Fibroblast of skin of left biceps (primary cell): ENCODE measurements at regions not wholly inside any gene's neighbourhood (a gene's known extent, or its start where the extent isn't known, plus 50 kb on each side); places are given as distances from the start of the nearest gene placed in this dataset.
"Not testable (repeated sequence)": the region's sequence is repeated elsewhere in the genome, so short reads cannot be mapped to it uniquely, and the experiment has no call there.

ENCODE experiments used
- DNase-seq, 2 experiments: peaks; one replicate each; pipeline ENCODE4 v3.0.0-alpha.2; 2013; ENCODE audit warnings: low read depth in 2 of 2

DNA sequence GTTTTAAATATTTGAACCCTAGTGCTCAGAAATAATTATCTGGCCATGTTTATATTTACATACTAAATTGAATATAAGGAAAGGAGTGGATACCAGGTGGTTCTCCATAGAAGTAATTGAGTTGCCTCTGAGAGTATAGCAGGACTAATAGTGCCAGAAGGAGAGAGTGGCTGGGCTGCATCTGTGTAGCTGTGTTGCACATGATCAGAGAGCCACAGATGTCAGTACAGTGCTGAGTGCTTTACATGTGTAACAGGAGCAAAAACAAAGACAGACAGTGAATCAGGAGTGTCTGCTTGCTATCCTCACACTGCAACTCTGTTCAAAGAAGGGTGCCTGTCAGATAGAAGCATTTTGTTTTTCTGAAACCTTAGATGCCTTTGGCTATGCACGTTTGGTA lies 353.9 kb upstream of the PAPPA start:
- DNase-seq, result no peak

DNA sequence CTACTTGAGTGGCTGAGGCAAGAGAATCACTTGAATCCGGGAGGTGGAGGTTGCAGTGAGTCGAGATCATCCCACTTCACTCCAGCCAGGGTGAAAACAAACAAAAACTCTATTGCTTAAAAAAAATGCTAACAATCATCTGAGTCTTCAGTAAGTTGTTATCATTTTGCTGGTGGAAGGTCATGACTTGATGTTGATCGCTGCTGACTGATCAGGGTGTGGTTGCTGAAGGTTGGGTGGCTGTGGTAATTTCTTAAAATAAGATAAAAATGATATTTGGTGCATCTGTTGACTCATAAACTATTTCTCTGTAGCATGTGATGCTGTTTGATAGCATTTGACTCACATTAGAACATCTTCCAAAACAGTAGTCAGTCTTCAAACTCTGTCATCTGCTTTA lies 349.4 kb upstream of the PAPPA start:
- DNase-seq, result no peak

DNA sequence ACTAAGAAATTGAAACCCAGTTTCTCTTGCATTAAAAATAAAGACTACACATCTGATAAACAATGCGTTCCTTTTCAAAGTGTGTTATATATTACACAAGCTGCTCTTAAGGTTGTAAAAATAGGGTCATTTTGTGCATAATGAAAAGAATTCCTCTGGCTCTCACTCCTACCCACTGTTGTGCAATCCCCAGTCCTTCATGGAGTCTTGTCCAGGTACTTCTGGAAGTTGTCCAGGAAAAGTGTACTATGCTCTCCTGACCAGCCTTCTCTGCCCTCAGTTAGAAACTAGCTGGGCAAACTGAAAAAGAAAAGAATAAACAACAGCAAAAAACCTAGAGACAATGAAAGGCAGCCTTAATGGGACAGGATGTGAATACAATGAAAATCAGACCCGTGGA lies 345.5 kb upstream of the PAPPA start:
- DNase-seq, result no peak

DNA sequence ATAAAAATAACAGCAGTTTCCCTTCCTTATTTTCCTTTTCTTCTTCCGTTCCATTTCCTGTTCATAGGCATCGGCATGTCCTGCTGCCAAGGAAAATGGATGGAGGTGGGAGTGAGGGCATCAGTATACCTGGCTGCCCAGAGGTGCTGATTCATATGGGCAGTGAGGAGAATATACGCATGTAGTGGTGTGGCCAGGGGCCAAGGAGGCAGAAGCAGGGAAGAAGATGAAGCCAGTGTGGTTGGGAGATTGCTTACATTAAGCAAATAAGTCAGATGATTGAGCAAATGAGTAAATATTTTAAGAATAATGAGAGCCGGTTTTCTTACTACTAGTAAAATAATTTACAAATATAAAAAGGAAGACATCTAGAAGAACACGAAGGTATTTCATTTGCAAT lies 344.9 kb upstream of the PAPPA start:
- no peak for DNase-seq

DNA sequence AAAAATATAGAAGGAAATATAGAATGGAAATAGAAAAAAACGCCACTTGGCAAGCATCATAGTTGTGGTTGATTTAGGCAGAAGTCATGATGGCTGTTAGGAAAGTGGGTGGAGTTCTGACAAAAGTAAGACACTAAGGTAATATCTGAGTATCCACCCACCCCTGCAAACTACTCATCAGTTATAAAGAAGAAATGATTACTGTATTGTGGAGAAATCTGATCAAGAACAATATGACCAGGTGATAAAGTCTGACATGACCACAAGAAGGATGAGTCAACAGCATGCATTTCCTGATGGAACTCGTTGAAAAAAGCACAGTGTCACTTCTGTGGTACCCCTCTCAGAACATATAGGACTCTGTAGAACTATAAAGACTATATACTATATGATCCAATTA lies 343.4 kb upstream of the PAPPA start:
- DNase-seq, result no peak

DNA sequence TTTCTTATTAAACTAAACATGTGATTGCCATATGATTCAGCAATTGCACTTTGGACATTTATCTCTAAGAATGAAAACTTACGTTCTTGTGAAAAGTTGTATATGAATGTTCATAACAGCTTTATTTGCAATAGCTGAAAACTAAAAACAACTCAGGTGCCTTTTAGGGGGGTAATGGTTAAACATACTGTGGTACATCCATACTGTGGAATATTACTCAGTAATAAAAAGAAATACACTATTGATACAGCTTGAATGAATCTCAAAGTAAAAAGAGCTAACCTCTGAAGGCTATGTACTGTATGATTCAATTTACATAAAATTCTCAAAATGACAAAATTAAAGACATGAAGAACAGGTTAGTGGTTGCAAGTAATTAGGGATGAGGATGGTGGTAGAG lies 339.5 kb upstream of the PAPPA start:
- DNase-seq, result no peak

DNA sequence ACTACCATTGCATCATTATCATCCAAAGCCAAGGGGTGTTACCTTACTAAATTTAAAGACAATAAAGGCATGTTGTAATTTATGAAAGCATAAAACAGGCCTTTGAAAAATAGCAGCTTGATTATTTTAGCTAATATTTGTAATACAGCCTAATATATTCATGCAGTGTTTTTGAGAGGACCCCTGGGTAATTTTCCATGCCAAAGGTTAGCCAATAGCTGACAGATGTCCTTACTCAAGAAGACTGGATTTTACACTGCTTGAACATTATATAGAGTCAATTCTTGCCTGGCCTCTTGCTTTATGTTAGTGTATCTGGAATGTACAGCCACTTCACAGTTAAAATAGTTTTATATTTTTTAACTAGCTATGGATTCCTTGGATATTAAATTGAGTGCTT lies 337.8 kb upstream of the PAPPA start:
- DNase-seq, result no peak

DNA sequence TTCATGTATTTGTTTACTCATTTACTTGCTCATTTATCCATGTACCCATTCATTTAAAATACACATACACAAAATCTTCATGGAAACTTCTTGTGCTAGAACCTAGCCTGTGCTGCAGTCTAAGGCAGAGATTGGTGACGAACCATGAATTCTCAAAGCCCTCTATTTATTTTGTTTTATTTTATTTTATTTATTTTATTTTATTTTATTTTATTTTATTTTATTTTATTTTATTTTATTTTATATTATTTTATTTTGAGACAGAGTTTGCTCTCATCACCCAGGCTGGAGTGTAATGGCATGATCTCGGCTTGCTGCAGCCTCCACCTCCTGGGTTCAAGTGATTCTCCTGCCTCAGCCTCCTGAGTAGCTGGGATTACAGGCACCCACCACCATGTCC lies 334.9 kb upstream of the PAPPA start:
- DNase-seq, result not testable (repeated sequence)

DNA sequence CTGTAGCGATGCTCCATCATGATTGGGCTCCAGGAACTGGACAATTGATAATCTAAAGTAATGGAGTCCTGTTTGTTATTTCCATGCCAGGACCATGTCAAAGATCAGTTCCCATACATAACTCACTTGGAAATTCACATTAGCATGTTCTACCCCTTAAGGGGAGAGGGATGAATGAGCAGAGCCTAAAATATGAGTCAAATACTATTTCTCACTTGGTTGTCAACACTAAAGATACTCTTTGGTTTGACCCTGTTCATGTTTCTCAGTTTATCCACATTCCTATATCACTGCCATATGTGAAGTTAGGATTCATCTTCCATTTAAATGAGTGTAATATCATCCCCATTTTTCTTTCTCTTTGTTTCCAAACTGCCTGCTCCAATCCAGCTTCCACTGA lies 321.6 kb upstream of the PAPPA start:
- peak in 1 of 2 experiments; percentile 39 for DNase-seq

DNA sequence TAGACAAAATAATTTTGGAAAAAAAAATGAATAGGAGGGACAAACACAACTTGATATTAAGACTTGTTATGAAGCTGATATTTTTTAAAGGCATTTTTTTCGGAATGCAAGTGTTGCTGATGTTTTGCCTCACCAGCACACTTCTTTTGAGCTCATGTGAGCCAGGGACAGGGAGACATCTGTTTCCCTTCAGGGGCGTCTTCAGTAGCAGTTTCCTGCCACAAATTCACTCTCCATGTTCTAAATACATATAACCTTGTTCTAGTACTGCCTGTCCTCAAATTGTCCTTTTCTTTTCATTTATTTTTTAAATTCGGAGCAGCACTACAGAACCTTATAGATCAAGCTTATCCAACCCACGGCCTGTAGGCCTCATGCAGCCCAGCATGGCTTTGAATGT lies 316.0 kb upstream of the PAPPA start:
- no peak for DNase-seq

DNA sequence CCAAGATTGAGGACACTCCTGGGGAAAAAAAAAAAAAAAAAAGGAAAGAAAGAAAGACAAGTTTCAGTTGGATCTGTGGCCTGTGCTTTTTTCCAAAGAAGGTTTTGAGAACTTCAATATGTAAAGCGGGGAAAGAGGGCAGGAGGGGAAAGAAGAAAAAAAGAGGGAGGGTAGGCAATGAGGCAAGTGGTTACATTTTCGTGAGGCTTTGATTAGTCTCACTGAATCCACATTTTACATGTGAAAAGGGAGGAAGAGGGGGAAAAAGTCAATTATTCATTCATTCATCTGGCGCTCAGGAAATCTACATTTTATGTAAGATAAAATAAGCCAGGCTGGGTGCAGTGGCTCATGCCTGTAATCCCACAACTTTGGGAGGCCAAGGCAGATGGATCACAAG lies 315.2 kb upstream of the PAPPA start:
- DNase-seq, result no peak

DNA sequence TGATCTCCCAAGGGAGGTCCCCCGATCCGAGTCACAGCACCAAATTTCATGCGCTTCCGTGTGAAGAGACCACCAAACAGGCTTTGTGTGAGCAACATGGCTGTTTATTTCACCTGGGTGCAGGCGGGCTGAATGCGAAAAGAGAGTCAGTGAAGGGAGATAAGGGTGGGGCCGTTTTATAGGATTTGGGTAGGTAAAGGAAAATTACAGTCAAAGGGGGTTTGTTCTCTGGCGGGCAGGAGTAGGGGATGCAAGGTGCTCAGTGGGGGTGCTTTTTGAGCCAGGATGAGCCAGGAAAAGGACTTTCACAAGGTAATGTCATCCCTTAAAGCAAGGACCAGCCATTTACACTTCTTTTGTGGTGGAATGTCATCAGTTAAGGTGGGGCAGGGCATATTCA lies 309.2 kb upstream of the PAPPA start:
- DNase-seq, result not testable (repeated sequence)

DNA sequence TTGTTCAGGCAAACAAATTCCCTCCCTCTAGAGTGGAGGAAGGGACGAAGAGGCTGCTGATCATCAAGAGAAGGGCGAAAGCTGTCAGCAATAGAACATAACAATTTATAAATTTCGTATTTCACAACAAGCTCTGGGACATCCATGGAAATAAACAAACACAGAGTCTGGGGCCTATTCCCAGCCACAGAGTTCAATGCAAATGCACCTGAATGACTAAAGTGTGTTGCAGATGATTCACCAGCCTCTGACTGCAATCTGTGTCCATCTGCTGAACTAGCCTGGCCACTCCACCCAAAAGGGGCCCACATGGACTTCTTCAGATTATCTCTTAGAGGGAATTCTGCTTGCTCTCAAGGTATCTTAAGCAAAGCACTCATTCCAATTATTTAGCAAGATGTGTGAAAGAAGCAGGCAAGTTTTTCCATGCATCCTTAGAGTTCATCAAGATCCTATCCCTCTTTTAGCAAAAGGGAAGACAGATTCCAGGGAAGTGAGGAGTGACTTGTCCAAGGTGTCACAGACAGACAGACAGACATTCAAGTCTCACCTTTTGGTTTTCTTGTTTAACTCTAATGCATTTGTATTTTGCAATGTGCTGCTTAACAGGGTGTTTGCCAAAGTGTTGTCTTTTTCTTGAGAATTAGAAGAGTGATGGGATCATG lies 307.8 kb upstream of the PAPPA start:
- DNase-seq, result peak in 1 of 2 experiments; percentile 9

DNA sequence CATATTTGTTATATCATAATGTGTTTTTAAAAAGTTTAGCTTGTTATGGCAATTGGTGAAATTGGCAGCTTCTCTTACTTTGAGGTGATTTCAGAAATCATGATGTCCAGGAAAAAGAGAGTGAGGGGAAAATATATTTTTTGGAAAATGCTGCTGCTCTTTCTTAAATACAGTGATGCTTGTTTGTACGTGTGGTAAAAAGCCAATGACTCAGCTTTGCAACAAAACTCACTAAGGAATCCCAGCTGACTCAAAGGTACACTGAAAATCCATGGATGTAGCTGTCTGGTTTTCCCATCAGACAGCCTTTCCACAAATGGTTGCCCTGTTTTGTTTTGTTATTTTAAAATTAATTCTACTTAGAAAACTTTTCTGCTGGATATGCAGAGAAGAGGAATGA lies 306.4 kb upstream of the PAPPA start:
- DNase-seq, result peak in 1 of 2 experiments; percentile 26

DNA sequence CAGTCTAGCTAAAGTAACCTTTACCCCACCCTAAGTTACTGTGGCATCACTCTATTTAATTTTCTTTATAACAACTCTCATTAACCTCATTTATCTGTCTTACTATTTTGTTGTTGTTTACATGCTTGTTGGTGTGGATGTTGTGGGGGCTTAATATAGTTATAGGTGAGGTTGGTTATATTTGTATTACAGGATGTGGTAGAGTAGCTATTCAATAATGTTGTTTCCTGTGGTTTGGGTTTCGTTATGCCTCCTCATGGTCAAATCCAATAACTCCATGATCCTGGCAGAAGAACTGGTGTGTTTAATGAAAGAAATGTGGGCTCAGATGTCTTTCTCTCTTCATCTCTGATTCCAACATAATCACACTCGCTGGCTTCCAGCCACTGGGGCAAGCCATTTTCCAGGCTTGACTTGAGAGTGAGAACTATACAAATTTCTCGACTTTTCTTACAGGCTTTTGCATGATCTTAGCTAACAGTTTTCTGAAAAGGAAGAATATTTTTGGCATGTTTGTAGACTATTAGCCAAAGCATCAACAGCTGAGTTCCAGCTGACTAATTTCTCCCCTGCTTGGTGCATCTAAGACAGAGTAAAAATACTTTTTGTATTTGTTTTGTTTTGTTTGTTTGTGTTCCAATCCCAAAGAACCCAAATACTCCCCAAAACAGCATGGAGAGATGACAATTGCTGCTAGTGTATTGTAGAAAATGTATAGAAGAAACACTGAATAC lies 303.7 kb upstream of the PAPPA start:
- DNase-seq, result peak; percentile 76 to 80

DNA sequence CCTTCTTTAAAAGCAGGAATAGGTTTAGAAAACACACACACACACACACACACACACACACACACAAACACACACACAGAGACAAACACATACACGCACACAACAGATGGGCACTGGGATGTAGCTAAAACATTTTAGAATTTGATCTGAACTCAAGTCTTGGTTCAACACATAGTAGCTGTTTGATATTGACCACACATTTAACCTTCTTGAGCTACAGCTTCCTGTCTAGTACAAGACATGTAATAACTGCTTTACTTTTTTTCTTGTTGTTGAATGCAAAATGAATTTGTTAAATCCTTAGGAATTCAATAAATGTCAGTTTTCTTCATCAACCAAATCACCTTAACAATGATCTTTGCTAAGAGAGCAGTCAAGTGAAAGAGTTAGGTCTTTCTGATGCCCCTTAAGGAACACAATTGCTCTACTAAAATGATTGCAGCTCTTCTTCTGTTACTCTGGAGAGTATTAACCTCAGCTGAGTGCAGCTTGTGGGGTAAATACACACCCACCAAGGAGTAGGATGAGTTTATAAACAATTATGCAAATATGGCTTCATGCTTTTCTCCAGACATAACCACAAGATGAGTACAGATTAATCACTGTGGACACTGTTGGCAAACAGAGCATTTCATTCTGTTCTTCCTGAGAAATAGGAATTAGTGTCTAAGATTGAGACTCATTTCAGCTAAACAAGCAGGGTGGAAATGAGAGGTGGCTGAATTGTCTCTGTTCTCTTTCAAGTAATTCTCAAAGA lies 302.9 kb upstream of the PAPPA start:
- peak; percentile 74 to 76 for DNase-seq

DNA sequence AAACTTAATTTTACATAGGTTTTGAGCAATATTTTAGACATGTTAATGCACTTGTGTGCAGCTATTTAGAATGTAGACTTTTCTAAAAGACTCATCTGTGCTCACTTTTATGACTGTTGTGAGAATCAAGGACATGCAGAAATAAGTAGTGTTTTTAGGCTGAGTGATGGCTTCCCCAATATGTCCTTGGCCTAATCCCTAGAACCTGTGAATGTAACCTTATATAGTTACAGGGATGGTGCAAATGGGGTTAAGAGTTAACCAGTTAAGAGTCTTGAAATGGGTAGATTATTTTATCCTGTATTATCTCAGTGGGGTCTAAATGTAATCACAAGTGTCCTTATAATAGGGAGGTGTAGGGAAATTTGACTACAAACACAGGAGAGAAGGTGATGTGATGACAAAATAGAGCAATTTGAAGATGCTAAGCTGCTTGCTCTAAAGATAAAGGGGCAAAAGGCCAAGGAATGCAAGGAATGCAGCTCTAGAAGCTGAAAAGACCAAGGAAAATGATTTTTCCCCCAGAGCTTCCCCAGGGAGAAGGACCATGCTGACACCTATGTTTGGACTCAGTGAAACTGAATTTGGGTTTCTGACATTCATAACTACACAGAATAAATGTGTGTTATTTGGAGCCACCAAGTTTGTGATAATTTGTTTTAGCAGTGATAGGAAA lies 298.0 kb upstream of the PAPPA start:
- peak; percentile 23 to 36 for DNase-seq

DNA sequence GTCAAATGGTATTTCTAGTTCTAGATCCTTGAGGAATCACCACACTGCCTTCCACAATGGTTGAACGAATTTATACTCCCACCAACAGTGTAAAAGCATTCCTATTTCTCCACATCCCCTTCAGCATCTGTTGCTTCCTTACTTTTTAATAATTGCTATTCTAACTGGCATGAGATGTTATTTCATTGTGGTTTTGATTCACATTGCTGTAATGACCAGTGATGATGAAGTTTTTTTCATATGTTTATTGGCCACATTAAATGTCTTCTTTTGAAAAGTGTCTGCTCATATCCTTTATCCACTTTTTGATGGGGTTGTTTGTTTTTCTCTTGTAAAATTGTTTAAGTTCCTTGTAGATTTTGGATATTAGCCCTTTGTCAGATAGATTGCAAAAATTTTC lies 295.2 kb upstream of the PAPPA start:
- not testable (repeated sequence) for DNase-seq

DNA sequence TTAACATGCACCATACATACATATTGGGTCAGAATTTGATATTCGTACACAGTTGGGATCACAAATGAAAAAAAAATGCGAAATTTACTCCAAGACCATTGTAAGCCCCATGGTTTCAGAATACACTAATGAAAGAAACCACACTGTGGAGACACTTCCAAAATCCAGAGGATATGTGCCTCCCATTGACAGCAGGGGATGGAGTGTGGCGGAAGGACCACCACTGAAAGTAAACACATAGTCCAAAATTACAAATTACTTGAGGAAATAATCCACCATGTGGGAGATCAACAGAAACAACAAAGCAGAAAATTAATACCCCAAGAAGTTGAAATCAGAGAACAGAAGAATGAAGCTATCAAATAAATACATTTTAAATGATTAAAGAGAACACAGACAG lies 291.6 kb upstream of the PAPPA start:
- no peak for DNase-seq

DNA sequence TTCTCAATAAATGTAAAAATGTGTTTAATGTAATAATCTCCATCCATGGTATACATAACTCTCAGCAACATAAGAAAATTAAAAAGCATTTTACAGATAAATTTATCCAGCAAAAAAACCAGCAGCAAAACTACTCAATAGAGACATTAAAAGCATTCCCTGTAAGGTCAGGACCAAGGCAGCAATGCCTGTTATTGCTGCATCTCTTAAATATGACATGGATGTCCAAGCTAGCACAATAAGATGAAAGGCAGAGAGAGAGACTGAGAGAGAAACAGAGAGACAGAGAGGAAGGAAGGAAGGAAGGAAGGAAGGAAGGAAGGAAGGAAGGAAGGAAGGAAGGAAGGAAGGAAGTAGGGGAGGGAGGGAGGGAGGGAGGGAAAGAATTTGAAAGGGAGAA lies 289.0 kb upstream of the PAPPA start:
- DNase-seq, result no peak

DNA sequence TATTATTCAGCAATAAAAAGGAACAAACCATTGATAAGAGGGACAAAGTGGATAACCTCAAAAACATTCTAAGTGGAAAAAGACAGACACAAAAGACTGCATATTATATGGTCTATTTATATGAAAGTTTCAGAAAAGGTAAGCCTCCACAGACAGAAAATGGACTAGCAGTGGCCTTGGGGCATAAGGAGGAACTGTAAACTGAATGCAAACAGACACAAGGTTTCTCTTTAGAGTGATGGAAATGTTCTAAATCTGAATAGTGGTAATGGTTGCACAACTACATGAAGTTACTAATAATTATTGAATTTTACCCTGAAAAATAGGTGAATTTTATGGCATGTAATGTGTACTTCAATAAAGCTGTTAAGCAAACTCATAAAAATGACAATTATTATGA lies 286.3 kb upstream of the PAPPA start:
- no peak for DNase-seq

DNA sequence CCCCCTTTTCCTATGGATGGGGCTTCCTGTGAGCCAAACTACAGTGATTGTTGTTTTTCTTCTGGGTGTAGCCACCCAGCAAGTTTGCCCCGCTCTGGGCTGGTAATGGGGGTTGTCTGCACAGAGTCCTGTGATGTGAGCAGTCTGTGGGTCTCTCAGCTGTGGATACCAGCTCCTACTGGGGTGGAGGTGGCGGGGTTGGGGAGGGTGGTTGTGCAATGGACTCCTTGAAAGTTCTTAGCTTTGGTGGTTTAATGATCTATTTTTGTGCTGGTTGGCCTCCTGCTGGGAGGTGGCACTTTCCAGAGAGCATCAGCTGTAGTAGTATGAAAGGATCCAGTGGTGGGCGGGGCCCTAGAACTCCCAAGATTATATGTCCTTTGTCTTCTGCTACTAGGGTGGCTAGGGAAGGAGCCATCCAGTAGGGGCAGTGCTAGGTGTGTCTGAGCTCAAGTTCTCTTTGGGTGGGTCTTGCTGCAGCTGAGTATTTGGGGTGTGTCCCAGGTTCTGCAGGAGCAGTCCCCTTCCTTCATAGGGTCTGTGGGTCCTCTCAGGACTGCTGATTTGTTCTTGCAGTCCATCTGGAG lies 275.6 kb upstream of the PAPPA start:
- DNase-seq, result no peak
